ENCODE measurements at regions not wholly inside any gene's neighbourhood (a gene's known extent, or its start where the extent isn't known, plus 50 kb on each side); places are given as distances from the start of the nearest gene placed in this dataset.

DNA sequence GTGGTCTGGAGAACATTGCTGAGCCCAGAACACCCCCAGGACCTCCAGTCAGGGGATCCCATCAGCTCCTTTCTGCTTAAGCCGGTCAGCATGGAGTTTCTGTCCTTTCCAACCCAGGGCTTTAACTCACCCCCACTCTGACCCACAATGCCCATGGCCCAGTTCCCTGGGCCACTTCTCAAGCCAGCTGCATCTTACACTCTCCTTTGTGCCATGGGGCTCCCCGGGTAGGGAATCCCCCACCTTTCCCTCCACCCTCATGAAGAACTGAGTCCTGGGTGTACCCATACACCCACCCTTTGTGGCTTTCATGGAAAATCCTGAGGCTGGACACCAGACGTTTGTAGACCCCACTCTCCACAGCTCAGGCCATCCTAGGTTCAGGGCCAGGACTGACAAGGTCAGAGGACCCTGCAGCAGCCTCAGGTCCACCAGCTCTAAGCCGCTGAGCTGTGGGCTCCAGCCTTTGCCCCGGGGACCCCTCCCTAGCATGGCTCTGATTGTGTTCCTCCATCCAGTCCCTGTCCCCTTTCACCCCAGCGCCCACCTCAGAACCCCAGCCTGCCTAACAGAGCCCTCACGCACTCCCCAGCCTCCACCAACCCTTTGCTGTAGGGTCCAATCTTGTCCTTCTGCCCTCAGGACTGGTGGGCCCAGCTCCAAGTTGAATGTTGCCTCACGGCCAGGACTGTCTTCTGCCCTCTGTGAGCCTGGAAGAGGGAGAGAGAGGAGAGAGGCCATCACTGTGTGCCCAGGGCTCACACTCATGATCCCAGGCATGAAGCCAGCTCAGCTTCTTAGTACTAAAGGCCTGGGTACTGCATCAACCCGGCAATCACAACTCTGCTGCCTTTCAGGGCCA, 394.8 kb downstream of the MATN1 start:
- TF ChIP-seq TAF1 (IDR thresholded peaks at IDR 0.05; ENCODE audit: low read depth, low read length) (no peak), POLR2A (IDR thresholded peaks at IDR 0.05; ENCODE audit: low read depth, low read length) (no peak), POU2F2 (IDR thresholded peaks at IDR 0.05; ENCODE audit: low read depth, low read length) (no peak), POLR2AphosphoS5 (IDR thresholded peaks at IDR 0.05; ENCODE audit: low read depth, low read length) (no peak)
